H1 (cell line): ENCODE measurements at regions not wholly inside any gene's neighbourhood (a gene's known extent, or its start where the extent isn't known, plus 50 kb on each side); places are given as distances from the start of the nearest gene placed in this dataset.

Experiments
- ASH2L ChIP-seq: fragments of 200-600, 300-600 bp; sonication (generic); IDR thresholded peaks from one replicate; pipeline ENCODE4 v1.7.1; 2017; ENCODE audit warnings: low read length
- BACH1 ChIP-seq: IDR thresholded peaks from 2 replicates; pipeline ENCODE4 v1.6.1; 2012; ENCODE audit warnings: low read length, improper control_type of control experiment
- CHD2 ChIP-seq: IDR thresholded peaks from 2 replicates; pipeline ENCODE4 v1.6.1; 2012; ENCODE audit warnings: low read length, improper control_type of control experiment
- CTCF ChIP-seq, 3 experiments: IDR thresholded peaks; 1 replicate in 2 of 3; 2 replicates in 1 of 3; pipeline versions ENCODE4 v1.5.1 to v1.6.1; 2011; ENCODE audit warnings: low read length in 3 of 3, mild to moderate bottlenecking in 3 of 3, inconsistent platforms in 2 of 3, low read depth in 1 of 3, moderate library complexity in 1 of 3; ENCODE audit not compliant: insufficient read depth in 1 of 3; ENCODE audit errors: control extremely low read depth in 1 of 3
- GABPA ChIP-seq: IDR thresholded peaks from 2 replicates; pipeline ENCODE4 v1.6.1; 2011; ENCODE audit warnings: mild to moderate bottlenecking, low read length, moderate library complexity, borderline replicate concordance; ENCODE audit not compliant: insufficient read depth
- HDAC6 ChIP-seq: IDR thresholded peaks from one replicate; pipeline ENCODE4 v1.7.1; 2012; ENCODE audit warnings: low read depth, mild to moderate bottlenecking, inconsistent platforms, low read length, moderate library complexity
- MAFK ChIP-seq: IDR thresholded peaks from 2 replicates; pipeline ENCODE4 v1.6.1; 2012; ENCODE audit warnings: low read depth, mild to moderate bottlenecking, improper control_type of control experiment, low read length
- POLR2A ChIP-seq, 2 experiments: IDR thresholded peaks; 1 replicate in 1 of 2; 2 replicates in 1 of 2; pipeline ENCODE4 v1.6.1; 2011; ENCODE audit warnings: low read depth in 2 of 2, low read length in 2 of 2, mild to moderate bottlenecking in 2 of 2; ENCODE audit errors: control extremely low read depth in 1 of 2
- ZNF274 ChIP-seq: IDR thresholded peaks from 2 replicates; pipeline ENCODE4 v1.7.0; 2012; ENCODE audit warnings: low read length, borderline replicate concordance; ENCODE audit errors: extremely low read depth
- TF ChIP-seq, protein P1 (sequence below): fragments of 300-600 bp; sonication (generic); IDR thresholded peaks from 2 replicates; pipeline ENCODE4 v1.7.1; 2012; ENCODE audit warnings: low read length, moderate library complexity, mild to moderate bottlenecking, inconsistent platforms; ENCODE audit not compliant: insufficient replicate concordance

GRCh38 chr2:145551686-145552085 is 1031.8 kb upstream of the ZEB2 start (continued):
- TF ChIP-seq, protein P1, sequence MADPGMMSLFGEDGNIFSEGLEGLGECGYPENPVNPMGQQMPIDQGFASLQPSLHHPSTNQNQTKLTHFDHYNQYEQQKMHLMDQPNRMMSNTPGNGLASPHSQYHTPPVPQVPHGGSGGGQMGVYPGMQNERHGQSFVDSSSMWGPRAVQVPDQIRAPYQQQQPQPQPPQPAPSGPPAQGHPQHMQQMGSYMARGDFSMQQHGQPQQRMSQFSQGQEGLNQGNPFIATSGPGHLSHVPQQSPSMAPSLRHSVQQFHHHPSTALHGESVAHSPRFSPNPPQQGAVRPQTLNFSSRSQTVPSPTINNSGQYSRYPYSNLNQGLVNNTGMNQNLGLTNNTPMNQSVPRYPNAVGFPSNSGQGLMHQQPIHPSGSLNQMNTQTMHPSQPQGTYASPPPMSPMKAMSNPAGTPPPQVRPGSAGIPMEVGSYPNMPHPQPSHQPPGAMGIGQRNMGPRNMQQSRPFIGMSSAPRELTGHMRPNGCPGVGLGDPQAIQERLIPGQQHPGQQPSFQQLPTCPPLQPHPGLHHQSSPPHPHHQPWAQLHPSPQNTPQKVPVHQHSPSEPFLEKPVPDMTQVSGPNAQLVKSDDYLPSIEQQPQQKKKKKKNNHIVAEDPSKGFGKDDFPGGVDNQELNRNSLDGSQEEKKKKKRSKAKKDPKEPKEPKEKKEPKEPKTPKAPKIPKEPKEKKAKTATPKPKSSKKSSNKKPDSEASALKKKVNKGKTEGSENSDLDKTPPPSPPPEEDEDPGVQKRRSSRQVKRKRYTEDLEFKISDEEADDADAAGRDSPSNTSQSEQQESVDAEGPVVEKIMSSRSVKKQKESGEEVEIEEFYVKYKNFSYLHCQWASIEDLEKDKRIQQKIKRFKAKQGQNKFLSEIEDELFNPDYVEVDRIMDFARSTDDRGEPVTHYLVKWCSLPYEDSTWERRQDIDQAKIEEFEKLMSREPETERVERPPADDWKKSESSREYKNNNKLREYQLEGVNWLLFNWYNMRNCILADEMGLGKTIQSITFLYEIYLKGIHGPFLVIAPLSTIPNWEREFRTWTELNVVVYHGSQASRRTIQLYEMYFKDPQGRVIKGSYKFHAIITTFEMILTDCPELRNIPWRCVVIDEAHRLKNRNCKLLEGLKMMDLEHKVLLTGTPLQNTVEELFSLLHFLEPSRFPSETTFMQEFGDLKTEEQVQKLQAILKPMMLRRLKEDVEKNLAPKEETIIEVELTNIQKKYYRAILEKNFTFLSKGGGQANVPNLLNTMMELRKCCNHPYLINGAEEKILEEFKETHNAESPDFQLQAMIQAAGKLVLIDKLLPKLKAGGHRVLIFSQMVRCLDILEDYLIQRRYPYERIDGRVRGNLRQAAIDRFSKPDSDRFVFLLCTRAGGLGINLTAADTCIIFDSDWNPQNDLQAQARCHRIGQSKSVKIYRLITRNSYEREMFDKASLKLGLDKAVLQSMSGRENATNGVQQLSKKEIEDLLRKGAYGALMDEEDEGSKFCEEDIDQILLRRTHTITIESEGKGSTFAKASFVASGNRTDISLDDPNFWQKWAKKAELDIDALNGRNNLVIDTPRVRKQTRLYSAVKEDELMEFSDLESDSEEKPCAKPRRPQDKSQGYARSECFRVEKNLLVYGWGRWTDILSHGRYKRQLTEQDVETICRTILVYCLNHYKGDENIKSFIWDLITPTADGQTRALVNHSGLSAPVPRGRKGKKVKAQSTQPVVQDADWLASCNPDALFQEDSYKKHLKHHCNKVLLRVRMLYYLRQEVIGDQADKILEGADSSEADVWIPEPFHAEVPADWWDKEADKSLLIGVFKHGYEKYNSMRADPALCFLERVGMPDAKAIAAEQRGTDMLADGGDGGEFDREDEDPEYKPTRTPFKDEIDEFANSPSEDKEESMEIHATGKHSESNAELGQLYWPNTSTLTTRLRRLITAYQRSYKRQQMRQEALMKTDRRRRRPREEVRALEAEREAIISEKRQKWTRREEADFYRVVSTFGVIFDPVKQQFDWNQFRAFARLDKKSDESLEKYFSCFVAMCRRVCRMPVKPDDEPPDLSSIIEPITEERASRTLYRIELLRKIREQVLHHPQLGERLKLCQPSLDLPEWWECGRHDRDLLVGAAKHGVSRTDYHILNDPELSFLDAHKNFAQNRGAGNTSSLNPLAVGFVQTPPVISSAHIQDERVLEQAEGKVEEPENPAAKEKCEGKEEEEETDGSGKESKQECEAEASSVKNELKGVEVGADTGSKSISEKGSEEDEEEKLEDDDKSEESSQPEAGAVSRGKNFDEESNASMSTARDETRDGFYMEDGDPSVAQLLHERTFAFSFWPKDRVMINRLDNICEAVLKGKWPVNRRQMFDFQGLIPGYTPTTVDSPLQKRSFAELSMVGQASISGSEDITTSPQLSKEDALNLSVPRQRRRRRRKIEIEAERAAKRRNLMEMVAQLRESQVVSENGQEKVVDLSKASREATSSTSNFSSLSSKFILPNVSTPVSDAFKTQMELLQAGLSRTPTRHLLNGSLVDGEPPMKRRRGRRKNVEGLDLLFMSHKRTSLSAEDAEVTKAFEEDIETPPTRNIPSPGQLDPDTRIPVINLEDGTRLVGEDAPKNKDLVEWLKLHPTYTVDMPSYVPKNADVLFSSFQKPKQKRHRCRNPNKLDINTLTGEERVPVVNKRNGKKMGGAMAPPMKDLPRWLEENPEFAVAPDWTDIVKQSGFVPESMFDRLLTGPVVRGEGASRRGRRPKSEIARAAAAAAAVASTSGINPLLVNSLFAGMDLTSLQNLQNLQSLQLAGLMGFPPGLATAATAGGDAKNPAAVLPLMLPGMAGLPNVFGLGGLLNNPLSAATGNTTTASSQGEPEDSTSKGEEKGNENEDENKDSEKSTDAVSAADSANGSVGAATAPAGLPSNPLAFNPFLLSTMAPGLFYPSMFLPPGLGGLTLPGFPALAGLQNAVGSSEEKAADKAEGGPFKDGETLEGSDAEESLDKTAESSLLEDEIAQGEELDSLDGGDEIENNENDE, result no peak
- TF ChIP-seq POLR2A (IDR thresholded peaks at IDR 0.05; ENCODE audit: control extremely low read depth in 1 of 2, low read depth in 2 of 2, low read length in 2 of 2), result no peak
- no peak for TF ChIP-seq CHD2
- TF ChIP-seq GABPA, result no peak
- TF ChIP-seq CTCF (IDR thresholded peaks at IDR 0.05; ENCODE audit: control extremely low read depth in 1 of 3, insufficient read depth in 1 of 3, low read depth in 1 of 3, low read length in 3 of 3), result no peak
- no peak for TF ChIP-seq MAFK
- TF ChIP-seq ASH2L, result no peak
- TF ChIP-seq HDAC6, result no peak
- TF ChIP-seq BACH1, result no peak
- TF ChIP-seq ZNF274, result no peak
